ENCODE measurements at regions not wholly inside any gene's neighbourhood (a gene's known extent, or its start where the extent isn't known, plus 50 kb on each side); places are given as distances from the start of the nearest gene placed in this dataset.

DNA sequence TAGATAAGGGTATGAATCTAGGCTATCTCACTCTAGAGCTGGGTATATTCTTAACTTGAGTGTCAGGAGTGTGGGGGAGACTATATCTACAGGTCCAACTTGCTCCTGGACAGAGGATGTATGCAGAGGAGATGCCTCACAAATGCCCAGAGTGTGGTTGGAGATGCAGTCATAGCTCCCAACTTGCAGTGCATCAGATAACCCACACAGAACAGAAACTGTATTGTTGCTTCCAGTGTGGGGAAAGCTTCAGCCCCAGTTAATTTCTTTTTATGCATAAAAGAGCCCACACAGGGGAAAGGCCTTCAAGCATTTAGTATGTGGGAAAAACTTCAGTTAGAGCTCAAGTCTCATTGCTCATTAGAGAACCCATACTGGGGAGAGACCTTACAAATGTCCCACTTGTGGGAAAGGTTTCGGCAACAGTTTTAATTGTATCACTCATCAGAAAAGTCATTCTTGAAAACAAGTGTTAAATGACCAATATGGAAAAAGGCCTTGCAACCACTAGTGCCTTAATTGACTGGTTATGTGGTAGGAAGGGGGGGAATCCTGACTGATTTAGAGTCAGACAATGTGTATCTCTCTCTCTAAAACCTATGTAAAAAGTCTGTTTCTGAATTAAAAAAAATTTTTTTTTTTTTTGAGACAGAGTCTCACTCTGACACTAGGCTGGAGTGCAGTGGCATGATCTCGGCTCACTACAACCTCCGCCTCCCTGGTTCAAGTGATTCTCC, 67.9 kb downstream of the EBNA1BP2 start:
- no peak for TF ChIP-seq GATA2 (CRISPR knock-in tag; IDR thresholded peaks at IDR 0.05)
- TF ChIP-seq CTCF (IDR thresholded peaks at IDR 0.05) = no peak
- TF ChIP-seq FOSL2 (IDR thresholded peaks at IDR 0.05; ENCODE audit: borderline replicate concordance, low read depth) = no peak
- no peak for TF ChIP-seq YY1 (IDR thresholded peaks at IDR 0.05; ENCODE audit: low read depth)
- no peak for TF ChIP-seq FOXM1 (IDR thresholded peaks at IDR 0.05; ENCODE audit: low read depth)

All from SK-N-SH (cell line).